Transverse colon (tissue), 3 donors: ENCODE measurements at regions not wholly inside any gene's neighbourhood (a gene's known extent, or its start where the extent isn't known, plus 50 kb on each side); places are given as distances from the start of the nearest gene placed in this dataset.

Source experiments
- CTCF ChIP-seq, 5 experiments: fragments of 200-600 bp in 3 of 5; fragments of 450-650 bp in 2 of 5; sonication (generic) in 3 of 5; IDR thresholded peaks; 1 replicate in 2 of 5; 2 replicates in 3 of 5; pipeline ENCODE4 v1.5.1; 2016 to 2017; ENCODE audit warnings: antibody characterized with exemption in 5 of 5, inconsistent platforms in 3 of 5, mild to moderate bottlenecking in 2 of 5, moderate library complexity in 1 of 5
- POLR2A ChIP-seq: fragments of 450-650 bp; IDR thresholded peaks from one replicate; pipeline ENCODE4 v1.6.1; 2016; ENCODE audit warnings: antibody characterized with exemption, mild to moderate bottlenecking, moderate library complexity

- no peak for TF ChIP-seq CTCF (IDR thresholded peaks at IDR 0.05)
- TF ChIP-seq POLR2A: no peak
Observed at GRCh38 chr2:221792971-221793521, 220.9 kb upstream of the EPHA4 start.
